ENCODE measurements at regions not wholly inside any gene's neighbourhood (a gene's known extent, or its start where the extent isn't known, plus 50 kb on each side); places are given as distances from the start of the nearest gene placed in this dataset.

DNA sequence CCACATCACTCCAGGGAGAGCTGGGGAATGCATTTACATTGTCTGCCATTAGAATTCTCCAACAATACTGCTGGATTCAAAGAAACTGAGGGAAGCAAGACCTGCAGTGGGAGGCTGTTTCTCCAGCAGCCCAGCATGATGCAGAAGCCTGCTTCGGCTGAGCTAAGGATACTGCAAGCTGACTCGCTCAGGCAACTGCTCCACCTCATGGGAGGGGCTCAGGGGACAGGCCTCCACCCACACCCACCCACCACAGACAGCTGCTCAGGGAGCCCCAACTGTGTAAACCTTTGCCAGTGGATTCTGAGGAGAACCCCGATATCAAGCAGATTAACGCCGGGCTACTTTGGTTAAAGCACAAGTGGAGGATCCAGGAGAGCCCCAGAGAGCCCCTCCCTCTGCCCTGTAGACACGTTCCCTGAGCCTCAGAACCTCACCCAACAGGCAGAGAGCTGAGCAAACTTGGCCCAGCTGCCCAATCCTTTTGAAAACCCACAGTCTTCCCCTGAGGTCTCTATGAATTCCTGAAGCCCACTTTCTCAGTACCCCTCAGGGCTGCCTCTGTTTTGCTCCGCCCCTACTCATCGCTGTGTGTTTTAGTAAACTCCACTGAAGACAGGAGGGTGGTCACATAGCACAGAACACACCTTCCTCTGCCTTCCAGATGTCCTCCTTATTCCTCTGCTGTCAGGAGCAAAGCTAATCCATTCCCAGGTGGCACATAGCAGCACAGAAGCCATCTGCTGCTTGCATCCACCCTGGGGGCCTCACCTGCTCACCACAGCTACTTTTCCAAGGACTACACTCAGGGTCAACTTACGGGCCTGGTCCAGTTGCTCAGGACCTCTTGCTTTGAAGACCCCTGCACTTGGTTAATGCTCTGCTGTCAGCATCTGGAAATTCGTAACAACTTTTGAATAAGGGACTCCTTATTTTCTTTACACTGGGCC lies 269.0 kb downstream of the ABHD5 start (continued):
- TF ChIP-seq, protein P1, sequence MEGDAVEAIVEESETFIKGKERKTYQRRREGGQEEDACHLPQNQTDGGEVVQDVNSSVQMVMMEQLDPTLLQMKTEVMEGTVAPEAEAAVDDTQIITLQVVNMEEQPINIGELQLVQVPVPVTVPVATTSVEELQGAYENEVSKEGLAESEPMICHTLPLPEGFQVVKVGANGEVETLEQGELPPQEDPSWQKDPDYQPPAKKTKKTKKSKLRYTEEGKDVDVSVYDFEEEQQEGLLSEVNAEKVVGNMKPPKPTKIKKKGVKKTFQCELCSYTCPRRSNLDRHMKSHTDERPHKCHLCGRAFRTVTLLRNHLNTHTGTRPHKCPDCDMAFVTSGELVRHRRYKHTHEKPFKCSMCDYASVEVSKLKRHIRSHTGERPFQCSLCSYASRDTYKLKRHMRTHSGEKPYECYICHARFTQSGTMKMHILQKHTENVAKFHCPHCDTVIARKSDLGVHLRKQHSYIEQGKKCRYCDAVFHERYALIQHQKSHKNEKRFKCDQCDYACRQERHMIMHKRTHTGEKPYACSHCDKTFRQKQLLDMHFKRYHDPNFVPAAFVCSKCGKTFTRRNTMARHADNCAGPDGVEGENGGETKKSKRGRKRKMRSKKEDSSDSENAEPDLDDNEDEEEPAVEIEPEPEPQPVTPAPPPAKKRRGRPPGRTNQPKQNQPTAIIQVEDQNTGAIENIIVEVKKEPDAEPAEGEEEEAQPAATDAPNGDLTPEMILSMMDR (conservative IDR thresholded peaks at IDR 0.05; ENCODE audit: low read depth, low read length), result no peak

DNA sequence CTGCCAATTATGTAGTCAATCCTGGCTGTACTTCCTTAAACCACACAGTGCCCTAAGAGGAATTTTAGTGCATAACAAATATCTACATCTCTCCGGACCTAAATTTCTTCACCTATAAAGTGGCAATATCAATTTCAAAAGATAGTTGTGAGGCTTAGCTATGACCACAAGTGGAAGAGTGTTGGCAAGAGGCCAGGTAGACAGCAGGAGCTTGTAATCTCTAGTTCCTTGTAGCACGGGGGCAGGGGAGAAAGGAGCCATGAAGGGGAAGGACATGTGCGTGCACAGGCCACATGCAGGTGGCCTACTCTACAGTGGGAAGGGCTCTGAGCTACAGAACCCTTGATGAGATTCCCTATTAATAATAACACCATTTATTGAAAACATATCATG lies 269.7 kb downstream of the ABHD5 start:
- no peak overlapping the region for H2BK20ac ChIP-seq (ENCODE audit: low read depth, low read length)
- WGBS, 2 experiments (ENCODE audit: extremely low coverage in 2 of 2, insufficient read length in 1 of 2), result no CpG with 5 or more reads among the region's 3 CpGs
- DNase-seq (no peak), ATAC-seq (ENCODE audit: low read depth) (no peak)
- no peak overlapping the region for H2AK5ac ChIP-seq (ENCODE audit: low read depth, low read length)
- H3K4me2 ChIP-seq (ENCODE audit: low read depth, low read length), result no peak overlapping the region
- H4K20me1 ChIP-seq (ENCODE audit: insufficient read depth, low read length), result no peaks in the 10 kb centered on the region
- in situ Hi-C loops (cut with MboI; ENCODE audit: low sequenced_read_pairs), result no loop called here
- no peak overlapping the region for H3K4ac ChIP-seq (ENCODE audit: low read depth, low read length)
- no peaks in the 10 kb centered on the region for H3K79me1 ChIP-seq (ENCODE audit: low read depth in 1 of 2, low read length in 2 of 2)
- H3K9me3 ChIP-seq (ENCODE audit: control insufficient read depth, insufficient read depth, low read length), result no peaks in the 10 kb centered on the region
- no peak overlapping the region for H4K5ac ChIP-seq (ENCODE audit: low read depth, low read length)
- no peak overlapping the region for H3K18ac ChIP-seq (ENCODE audit: low read depth, low read length)
- no peak overlapping the region for H4K91ac ChIP-seq (ENCODE audit: insufficient read depth, low read depth, low read length)
- H3K9ac ChIP-seq (ENCODE audit: low read depth, low read length), result no peak overlapping the region
- no peak overlapping the region for H2BK5ac ChIP-seq (ENCODE audit: low read depth, low read length, poor library complexity, severe bottlenecking)
- no peak overlapping the region for H3K14ac ChIP-seq (replicated peaks; ENCODE audit: low read depth, low read length)
- ChIA-PET POLR2A (ENCODE audit: unreplicated experiment) (no interaction called here), CTCF (no interaction called here)
- dilution Hi-C loops (cut with HindIII; ENCODE audit: low sequenced_read_pairs, unreplicated experiment), result no loop called here
- no peaks in the 10 kb centered on the region for H3K4me1 ChIP-seq (ENCODE audit: control insufficient read depth, insufficient read depth, low read length)
- no peak overlapping the region for H2AFZ ChIP-seq (replicated peaks; ENCODE audit: low read length, poor library complexity)
- H2BK120ac ChIP-seq (ENCODE audit: low read depth, low read length), result no peak overlapping the region
- H2AK9ac ChIP-seq (replicated peaks; ENCODE audit: low read depth, low read length, poor library complexity), result no peak overlapping the region
- H3K4me3 ChIP-seq (ENCODE audit: insufficient read depth, low read depth, low read length), result no peak overlapping the region
- no peak overlapping the region for H2BK15ac ChIP-seq (ENCODE audit: low read depth, low read length)
- H3K23ac ChIP-seq (ENCODE audit: low read depth, low read length), result no peak overlapping the region
- no peaks in the 10 kb centered on the region for H3K36me3 ChIP-seq (ENCODE audit: control insufficient read depth, insufficient read depth, low read length)
- BruUV-seq (replicated peaks), result no TSS peak
- H3K9me1 ChIP-seq (ENCODE audit: insufficient read depth, low read length), result no peaks in the 10 kb centered on the region
- H3K27me3 ChIP-seq (ENCODE audit: control insufficient read depth, insufficient read depth, low read length), result peaks cover 16% of the 10 kb centered on the region
- no peak overlapping the region for H4K8ac ChIP-seq (ENCODE audit: low read depth in 2 of 2, low read length in 2 of 2)
- H3K56ac ChIP-seq (ENCODE audit: extremely low read depth, insufficient read depth, low read length), result no peak overlapping the region
- H3K27ac ChIP-seq (ENCODE audit: insufficient read depth, low read length), result no peak overlapping the region
- intact Hi-C loops (cut with micrococcal nuclease), result no loop called here
- no peak for TF ChIP-seq MAFK (IDR thresholded peaks at IDR 0.05; ENCODE audit: low read depth, low read length)
- no peak for TF ChIP-seq NFE2L2 (IDR thresholded peaks at IDR 0.05; ENCODE audit: low read depth, low read length)
- TF ChIP-seq, protein P2, sequence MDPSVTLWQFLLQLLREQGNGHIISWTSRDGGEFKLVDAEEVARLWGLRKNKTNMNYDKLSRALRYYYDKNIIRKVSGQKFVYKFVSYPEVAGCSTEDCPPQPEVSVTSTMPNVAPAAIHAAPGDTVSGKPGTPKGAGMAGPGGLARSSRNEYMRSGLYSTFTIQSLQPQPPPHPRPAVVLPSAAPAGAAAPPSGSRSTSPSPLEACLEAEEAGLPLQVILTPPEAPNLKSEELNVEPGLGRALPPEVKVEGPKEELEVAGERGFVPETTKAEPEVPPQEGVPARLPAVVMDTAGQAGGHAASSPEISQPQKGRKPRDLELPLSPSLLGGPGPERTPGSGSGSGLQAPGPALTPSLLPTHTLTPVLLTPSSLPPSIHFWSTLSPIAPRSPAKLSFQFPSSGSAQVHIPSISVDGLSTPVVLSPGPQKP (IDR thresholded peaks at IDR 0.05; ENCODE audit: borderline replicate concordance, low read depth, low read length), result no peak
- no peak for TF ChIP-seq CHD1 (IDR thresholded peaks at IDR 0.05; ENCODE audit: low read depth, low read length)
- no peak for TF ChIP-seq MAZ (IDR thresholded peaks at IDR 0.05; ENCODE audit: borderline replicate concordance, low read depth, low read length)
- TF ChIP-seq, protein P1 (conservative IDR thresholded peaks at IDR 0.05; ENCODE audit: low read depth, low read length), result no peak
- TF ChIP-seq SMC3 (IDR thresholded peaks at IDR 0.05; ENCODE audit: low read depth, low read length), result no peak
- TF ChIP-seq RFX5 (IDR thresholded peaks at IDR 0.05; ENCODE audit: low read depth, low read length), result no peak
- no peak for TF ChIP-seq RAD21 (IDR thresholded peaks at IDR 0.05; ENCODE audit: low read length)
- no peak for TF ChIP-seq BHLHE40 (IDR thresholded peaks at IDR 0.05; ENCODE audit: low read depth, low read length)

Measured in IMR-90 (cell line).